ENCODE measurements at regions not wholly inside any gene's neighbourhood (a gene's known extent, or its start where the extent isn't known, plus 50 kb on each side); places are given as distances from the start of the nearest gene placed in this dataset.
"Not testable (repeated sequence)": the region's sequence is repeated elsewhere in the genome, so short reads cannot be mapped to it uniquely, and the experiment has no call there.

GRCh38 chr4:100906973-100907372 is 389.2 kb upstream of the EMCN start:
- DNase-seq (ENCODE audit: low read depth) = no peak

DNA sequence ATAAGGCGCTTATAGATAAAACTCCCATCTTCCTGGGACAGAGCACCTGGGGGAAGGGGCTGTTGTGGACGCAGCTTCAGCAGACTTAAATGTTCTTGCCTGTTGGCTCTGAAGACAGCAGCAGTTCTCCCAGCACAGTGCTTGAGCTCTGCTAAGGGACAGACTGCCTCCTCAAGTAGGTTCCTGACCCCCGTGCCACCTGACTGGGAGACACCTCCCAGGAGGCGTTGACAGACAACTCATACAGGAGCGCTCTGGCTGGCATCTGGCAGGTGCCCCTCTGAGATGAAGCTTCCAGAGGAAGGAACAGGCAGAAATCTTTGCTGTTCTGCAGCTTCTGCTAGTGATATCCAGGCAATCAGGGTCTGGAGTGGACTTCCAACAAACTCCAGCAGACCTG is 383.1 kb upstream of the EMCN start:
- not testable (repeated sequence) for DNase-seq (ENCODE audit: low read depth)

- DNase-seq (ENCODE audit: low read depth) = no peak
Measured at GRCh38 chr4:100900134-100900533, 382.3 kb upstream of the EMCN start.

DNA sequence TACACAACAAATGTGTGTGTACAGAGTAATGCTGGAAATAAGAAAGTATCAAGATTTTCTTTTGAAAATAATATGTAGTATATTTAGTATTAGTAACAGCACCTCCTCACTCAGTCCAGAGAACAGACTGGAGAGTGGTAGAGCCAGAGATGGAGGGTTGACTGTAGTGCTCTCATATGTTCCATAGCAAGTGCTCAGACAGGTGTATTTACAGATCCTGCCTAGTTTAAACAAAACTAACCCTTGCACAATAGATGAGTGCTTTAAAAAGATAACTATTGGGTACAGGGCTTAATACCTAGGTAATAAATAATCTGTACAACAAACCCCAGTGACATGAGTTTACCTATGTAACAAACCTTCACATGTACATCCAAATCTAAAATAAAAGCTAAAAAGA is 381.0 kb upstream of the EMCN start:
- no peak for DNase-seq (ENCODE audit: low read depth)

DNA sequence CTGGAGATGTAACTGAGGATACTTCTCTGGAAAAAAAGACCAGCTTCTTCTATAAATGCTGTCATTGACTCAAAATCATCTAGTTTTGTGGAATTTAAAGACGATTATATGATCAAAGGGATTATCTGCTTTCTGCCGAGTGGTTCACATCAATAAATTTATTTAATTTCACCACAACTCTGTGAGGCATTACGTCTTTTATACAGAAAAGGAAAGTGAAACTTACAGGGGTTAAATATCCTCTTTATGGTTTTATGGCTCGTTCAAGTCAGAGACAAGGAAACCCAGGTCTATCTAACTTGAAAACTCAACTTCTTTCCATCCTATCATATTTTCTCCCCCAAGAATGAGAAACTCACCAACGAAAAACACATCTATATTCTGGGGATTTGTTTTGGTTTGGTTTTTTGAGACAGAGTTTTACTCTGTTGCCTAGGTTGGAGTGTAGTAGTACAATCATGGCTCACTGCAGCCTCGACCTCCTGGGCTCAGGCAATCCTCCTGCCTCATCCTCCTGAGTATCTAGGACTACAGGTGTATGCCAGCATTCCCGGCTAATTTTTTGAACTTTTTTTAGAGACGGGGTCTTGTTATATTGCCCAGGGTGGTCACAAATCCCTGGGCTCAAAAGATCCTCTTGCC is 377.9 kb upstream of the EMCN start:
- no peak for DNase-seq (ENCODE audit: low read depth)

DNA sequence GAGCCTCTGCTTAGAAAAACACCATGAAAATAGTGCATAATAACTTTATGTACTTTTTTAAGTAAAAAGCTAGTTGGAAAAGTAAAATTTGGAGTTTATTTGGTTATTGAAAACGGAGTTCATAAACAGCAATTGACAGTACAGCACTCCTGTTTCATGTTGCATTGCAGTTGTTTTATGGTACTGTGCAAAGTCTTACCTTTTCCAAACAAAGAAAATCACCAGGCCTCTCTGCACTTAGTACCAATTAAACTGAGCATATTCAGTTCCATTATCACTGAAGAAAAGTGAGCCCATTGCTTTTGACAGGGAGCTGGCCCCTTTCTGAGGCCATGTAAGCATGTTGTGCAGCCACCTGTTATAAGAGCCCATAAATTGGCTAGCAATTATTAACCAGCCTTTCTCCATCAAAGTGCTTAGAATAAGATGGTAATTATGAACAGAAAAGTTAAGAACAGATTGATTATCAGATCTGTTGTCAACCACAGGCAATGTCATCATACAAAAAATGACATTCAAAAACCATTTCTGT is 376.6 kb upstream of the EMCN start:
- DNase-seq (ENCODE audit: low read depth) = no peak

DNA sequence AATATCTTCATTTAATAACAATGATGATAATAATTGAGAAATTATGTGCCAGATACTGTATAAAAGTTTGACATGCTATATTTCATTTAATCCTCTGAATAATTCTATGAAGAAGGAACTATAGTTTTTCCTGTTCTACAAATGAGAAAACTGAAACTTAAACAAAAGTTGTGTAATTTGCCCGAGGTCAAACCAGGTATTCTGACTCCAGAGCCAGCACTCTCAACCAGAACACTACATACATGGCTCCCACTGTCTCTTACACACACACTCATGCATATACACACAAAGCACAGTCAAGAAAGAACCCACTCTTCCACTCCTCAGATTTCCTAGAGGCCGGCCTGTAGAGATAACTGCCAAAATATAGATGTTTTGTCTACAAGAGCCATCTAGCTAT is 374.0 kb upstream of the EMCN start:
- no peak for DNase-seq (ENCODE audit: low read depth)

GRCh38 chr4:100889898-100890297 is 372.1 kb upstream of the EMCN start:
- DNase-seq (ENCODE audit: low read depth) = no peak

DNA sequence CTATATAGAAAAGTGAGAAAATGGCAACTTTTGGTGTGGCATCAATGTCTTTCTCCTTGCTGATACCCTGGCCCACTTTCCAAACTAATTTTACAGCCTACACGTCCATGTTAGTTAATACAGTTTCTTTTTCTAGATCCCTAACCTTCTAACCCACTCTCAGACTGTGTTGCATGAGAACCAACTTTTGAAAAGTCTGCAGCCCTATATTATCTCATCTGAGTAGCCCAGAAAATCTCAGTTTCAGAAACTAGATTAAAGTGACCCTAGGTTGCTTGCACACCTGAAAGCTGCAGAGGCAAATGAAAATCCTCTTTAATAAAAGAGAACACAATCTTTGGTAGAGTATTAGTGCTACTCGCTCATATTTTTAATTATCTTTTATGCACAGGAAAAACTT is 371.6 kb upstream of the EMCN start:
- DNase-seq (ENCODE audit: low read depth) = no peak

- DNase-seq (ENCODE audit: low read depth) = no peak
Measured at GRCh38 chr4:100882661-100883060, 364.8 kb upstream of the EMCN start.

GRCh38 chr4:100881283-100881682 is 363.5 kb upstream of the EMCN start:
- no peak for DNase-seq (ENCODE audit: low read depth)

GRCh38 chr4:100880011-100880410 is 362.2 kb upstream of the EMCN start:
- DNase-seq (ENCODE audit: low read depth) = no peak

DNA sequence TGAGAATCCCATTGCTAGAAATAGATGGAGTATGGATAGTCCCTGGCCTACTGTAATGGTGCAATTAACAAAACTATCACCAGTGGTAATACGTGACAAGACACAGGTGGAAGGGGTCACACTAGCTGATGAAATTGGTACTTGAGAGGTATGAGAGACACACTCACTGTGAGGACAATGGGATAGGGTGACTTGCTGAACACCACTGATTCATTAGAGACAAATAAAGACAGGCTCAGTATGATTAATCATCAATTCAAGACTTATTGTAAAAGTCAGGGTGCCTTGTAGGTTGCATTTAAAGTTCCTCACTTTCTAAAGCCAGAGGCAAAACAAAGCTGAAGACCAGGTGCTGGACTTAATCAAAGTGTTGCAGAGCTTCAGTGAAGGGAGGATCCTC is 361.6 kb upstream of the EMCN start:
- no peak for DNase-seq (ENCODE audit: low read depth)

- DNase-seq (ENCODE audit: low read depth) = no peak
Measured at GRCh38 chr4:100876546-100876945, 358.7 kb upstream of the EMCN start.

GRCh38 chr4:100875296-100876068 is 357.7 kb upstream of the EMCN start:
- DNase-seq (ENCODE audit: low read depth) = no peak

DNA sequence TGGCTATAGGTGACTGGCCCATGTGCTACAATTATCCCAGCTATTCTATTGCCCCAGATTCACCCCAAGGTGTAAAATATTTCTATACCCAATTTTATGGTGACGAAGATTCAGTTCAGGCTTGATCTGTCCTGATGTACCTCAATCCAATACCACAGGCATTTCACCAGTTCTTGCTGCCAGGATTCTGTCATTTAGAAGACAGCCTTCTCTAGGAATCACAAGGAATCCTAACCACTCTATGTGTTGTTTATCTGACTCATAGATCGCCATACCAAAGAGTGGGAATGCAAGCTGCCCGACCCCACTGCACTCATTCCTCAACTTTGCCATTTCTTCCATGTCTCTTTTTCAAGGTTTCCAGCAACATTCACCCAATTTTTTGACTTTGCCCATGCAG is 355.0 kb upstream of the EMCN start:
- no peak for DNase-seq (ENCODE audit: low read depth)

DNA sequence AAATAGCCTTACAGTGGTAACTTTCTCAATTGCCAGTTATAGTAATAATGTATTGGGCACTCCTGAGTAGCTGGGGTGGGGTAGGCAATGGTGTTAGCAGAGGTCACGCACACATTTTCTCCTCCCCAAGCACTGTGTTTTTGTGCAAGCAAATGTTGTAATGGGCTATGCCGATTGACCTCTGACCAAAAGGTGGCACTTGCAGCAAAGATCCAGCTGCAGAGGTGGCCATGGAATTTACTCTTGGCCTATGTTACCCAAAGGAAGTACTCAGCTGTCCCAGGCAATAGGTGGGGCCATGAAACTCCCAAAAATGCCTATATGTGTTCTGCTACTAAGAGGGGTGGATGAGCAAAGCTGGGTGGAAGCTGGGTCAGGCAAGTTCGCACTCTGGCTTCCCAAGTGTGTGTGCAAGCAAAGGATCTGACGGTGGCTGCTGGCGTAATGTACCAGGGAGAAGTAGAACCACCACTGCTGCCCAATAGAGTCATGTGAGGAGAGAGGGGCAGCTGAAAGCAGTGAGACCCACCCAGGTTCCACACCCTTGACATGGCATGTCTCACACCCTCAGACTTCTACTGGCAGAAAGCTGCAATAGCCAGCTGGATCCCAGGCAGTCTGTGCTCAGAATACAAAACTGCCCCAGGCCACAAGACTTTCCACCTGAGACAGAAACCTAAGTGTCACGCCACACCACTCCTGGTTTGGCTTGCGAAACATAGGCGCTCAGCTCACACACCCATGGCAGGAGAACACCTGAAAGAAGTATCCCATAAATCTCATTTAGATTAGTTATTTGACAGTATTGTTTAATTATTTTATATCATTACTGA is 353.3 kb upstream of the EMCN start:
- no peak for DNase-seq (ENCODE audit: low read depth)

DNA sequence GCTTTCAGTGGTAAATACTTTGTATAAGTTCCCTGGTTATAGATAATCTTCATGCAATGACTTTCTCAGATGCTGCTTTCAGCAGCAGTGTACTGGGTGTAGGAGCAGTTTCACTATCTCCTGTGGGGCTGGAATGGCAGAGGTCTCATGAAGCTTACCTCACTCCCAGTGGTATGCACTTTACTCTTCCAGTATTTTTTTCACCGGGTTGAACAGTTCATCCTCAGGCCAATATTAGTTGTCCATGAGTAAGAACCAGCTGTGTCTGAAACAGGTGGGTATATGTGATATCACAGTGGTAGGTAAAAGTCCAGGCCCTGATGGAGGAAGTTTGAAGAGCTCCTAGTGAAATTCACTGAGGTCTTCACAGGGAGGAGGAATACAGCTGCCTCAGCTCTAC is 351.5 kb upstream of the EMCN start:
- no peak for DNase-seq (ENCODE audit: low read depth)

GRCh38 chr4:100868281-100868680 is 350.5 kb upstream of the EMCN start:
- DNase-seq (ENCODE audit: low read depth) = not testable (repeated sequence)

- no peak for DNase-seq (ENCODE audit: low read depth)
Measured at GRCh38 chr4:100852326-100852725, 334.5 kb upstream of the EMCN start.

DNA sequence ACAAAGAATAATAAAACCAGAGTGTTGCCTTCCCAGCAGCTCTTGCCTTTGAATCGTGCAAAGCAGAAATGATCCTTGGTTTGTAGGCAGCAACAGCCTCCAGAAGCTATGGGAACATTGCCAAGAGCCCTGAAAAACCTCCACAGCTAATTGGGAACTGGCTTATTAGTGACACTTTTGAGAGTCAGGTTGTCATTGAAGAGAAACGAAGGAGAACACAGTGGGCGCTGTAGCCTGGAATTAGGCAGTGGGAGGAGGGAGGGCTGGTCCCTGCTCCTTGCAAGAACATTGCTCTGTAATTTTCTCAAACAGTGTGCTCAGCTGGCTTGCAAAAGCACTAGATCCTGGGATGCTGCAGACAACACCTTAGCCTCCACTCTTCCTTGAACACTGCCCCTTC is 331.5 kb upstream of the EMCN start:
- no peak for DNase-seq (ENCODE audit: low read depth)

DNA sequence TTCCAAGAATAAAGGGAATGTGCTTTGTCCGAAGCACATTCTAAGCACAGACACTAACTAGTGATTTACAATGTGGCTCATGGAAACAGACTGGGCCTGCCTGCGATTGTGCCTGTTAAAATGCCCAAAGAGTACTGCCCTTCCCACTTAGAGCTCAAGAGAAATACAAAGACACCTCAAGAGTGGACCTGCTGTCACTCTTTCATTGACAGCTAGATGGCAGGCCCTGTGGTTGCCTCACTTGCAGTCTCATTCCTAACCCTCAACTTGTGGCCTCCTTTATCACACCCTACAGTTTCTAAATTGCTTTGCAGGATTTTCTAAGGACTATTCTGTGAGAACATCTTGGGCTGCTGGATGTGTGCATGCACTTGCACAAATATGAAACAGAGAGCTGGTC is 331.0 kb upstream of the EMCN start:
- no peak for DNase-seq (ENCODE audit: low read depth)

GRCh38 chr4:100843910-100844309 is 326.1 kb upstream of the EMCN start:
- no peak for DNase-seq (ENCODE audit: low read depth)
